Ovary (tissue), 3 donors: ENCODE measurements at regions not wholly inside any gene's neighbourhood (a gene's known extent, or its start where the extent isn't known, plus 50 kb on each side); places are given as distances from the start of the nearest gene placed in this dataset.

Experiments used
- POLR2A ChIP-seq: fragments of 450-650 bp; IDR thresholded peaks from one replicate; pipeline ENCODE4 v1.6.1; 2017; ENCODE audit warnings: antibody characterized with exemption, mild to moderate bottlenecking, moderate library complexity
- TF ChIP-seq, protein P1 (sequence below), 3 donors: fragments of 450-650 bp in 2 of 3; fragments of 200-600 bp in 1 of 3; IDR thresholded peaks; one replicate each; pipeline versions ENCODE4 v1.5.1 to v1.8.0; 2016 to 2022; ENCODE audit warnings: antibody characterized with exemption in 3 of 3, mild to moderate bottlenecking in 1 of 3
- donor health status: DM: no; HTN: no; CAD: no.

DNA sequence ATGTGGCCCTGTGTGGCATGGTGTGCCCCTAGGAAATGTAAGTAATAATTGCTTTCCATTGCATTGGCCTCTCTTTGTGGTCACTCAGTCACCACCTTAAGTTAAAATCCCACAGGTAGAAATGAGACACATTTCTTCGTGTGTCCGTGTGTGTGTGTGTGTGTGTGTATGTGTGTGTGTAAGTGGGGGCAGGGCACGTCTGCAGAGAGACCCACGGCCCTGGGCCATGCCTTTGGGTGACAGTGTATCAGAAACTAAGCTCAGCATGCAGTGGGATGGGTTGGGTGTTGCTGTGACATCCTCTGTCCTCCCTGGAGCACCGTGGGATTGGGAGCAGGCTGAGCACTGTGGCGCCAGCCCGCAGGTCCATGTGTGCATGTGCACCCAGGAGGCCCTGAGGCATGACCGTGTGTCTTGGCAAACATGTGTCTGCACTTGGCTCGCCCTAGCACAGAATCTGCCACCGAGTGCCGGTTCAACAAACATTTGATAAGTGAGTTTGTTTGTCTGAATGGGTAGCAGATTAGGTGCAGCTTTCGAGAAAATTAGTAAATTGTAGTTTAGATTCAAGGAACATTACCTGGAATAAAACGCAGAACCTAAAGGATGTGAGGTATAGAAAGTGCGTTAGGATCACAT, 91.8 kb downstream of the WTIP start:
- TF ChIP-seq, protein P1, sequence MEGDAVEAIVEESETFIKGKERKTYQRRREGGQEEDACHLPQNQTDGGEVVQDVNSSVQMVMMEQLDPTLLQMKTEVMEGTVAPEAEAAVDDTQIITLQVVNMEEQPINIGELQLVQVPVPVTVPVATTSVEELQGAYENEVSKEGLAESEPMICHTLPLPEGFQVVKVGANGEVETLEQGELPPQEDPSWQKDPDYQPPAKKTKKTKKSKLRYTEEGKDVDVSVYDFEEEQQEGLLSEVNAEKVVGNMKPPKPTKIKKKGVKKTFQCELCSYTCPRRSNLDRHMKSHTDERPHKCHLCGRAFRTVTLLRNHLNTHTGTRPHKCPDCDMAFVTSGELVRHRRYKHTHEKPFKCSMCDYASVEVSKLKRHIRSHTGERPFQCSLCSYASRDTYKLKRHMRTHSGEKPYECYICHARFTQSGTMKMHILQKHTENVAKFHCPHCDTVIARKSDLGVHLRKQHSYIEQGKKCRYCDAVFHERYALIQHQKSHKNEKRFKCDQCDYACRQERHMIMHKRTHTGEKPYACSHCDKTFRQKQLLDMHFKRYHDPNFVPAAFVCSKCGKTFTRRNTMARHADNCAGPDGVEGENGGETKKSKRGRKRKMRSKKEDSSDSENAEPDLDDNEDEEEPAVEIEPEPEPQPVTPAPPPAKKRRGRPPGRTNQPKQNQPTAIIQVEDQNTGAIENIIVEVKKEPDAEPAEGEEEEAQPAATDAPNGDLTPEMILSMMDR (IDR thresholded peaks at IDR 0.05), result no peak
- TF ChIP-seq POLR2A, result no peak
